Coronary artery (tissue), 2 donors: ENCODE measurements at regions not wholly inside any gene's neighbourhood (a gene's known extent, or its start where the extent isn't known, plus 50 kb on each side); places are given as distances from the start of the nearest gene placed in this dataset.
"Not testable (repeated sequence)": the region's sequence is repeated elsewhere in the genome, so short reads cannot be mapped to it uniquely, and the experiment has no call there.

Experiments used
- DNase-seq: peaks from one replicate; pipeline ENCODE4 v3.0.0-alpha.2; 2017; ENCODE audit warnings: low spot score
- H3K27ac ChIP-seq, 2 donors: fragments of 200-600 bp; sonication (generic); one replicate each; pipeline ENCODE4 v1.5.1; 2016 to 2019
- H3K4me3 ChIP-seq: fragments of 200-600 bp; sonication (generic); 2 replicates; pipeline ENCODE4 v1.5.1; 2016; ENCODE audit warnings: mild to moderate bottlenecking, moderate library complexity
- TF ChIP-seq, protein P1 (sequence below): fragments of 200-600 bp; sonication (generic); IDR thresholded peaks from one replicate; pipeline ENCODE4 v1.5.1; 2019; ENCODE audit warnings: antibody characterized with exemption

- DNase-seq: no peak
- no peak overlapping the region for H3K4me3 ChIP-seq
- TF ChIP-seq, protein P1, sequence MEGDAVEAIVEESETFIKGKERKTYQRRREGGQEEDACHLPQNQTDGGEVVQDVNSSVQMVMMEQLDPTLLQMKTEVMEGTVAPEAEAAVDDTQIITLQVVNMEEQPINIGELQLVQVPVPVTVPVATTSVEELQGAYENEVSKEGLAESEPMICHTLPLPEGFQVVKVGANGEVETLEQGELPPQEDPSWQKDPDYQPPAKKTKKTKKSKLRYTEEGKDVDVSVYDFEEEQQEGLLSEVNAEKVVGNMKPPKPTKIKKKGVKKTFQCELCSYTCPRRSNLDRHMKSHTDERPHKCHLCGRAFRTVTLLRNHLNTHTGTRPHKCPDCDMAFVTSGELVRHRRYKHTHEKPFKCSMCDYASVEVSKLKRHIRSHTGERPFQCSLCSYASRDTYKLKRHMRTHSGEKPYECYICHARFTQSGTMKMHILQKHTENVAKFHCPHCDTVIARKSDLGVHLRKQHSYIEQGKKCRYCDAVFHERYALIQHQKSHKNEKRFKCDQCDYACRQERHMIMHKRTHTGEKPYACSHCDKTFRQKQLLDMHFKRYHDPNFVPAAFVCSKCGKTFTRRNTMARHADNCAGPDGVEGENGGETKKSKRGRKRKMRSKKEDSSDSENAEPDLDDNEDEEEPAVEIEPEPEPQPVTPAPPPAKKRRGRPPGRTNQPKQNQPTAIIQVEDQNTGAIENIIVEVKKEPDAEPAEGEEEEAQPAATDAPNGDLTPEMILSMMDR: no peak
- H3K27ac ChIP-seq: no peak overlapping the region
Observed at GRCh38 chr1:188817814-188818213, 1659.8 kb downstream of the BRINP3 start.

DNA sequence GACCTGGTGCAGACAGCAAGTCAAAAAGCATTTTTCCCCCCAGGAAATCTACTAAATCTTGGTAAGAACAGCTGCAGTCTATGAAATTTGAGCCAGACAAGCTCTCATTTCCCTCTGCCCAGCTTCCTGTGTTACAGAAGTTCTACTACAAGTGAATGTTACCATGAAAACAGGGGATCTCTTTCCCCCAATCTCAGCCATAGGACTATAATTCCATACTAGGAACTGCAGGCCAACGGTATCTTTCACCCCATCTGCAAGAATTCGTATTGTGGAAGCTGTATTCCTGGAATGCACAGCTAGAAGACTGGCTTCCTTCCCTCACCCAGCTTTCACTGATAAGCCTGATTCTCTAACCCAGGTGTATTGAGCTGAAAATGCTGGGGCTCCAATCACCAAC, 1655.4 kb downstream of the BRINP3 start:
- TF ChIP-seq, protein P1: no peak
- DNase-seq: no peak
- Histone ChIP-seq H3K27ac (no peak overlapping the region), H3K4me3 (no peak overlapping the region)

DNA sequence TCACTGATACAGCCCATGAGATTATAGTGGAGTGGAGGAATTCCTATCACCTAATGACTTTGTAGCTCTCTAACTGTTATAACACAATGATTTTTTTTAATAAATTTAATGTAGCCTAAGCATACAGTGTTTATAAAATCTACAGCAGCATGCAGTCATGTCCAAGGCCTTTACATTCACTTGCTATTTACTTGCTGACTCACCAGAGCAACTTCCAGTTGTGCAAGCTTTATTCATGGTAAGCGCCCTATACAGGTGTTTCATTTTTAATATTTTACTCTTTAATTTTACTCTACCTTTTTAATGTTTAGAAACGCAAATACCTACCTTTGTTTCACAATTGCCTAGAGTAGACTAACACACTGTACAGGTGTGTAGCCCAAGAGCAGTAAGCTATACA, 1652.2 kb downstream of the BRINP3 start:
- TF ChIP-seq, protein P1: no peak
- Histone ChIP-seq H3K4me3 (no peak overlapping the region), H3K27ac (no peak overlapping the region)
- DNase-seq: no peak

GRCh38 chr1:188826800-188827199, 1650.9 kb downstream of the BRINP3 start:
- Histone ChIP-seq H3K27ac (no peak overlapping the region), H3K4me3 (no peak overlapping the region)
- no peak for DNase-seq
- TF ChIP-seq, protein P1: no peak

GRCh38 chr1:188827400-188827799, 1650.3 kb downstream of the BRINP3 start:
- DNase-seq: no peak
- Histone ChIP-seq H3K4me3 (no peak overlapping the region), H3K27ac (no peak overlapping the region)
- TF ChIP-seq, protein P1: no peak

- DNase-seq, H3K27ac ChIP-seq, H3K4me3 ChIP-seq: not testable (repeated sequence)
Observed at GRCh38 chr1:188841111-188841696, 1636.5 kb downstream of the BRINP3 start.

- Histone ChIP-seq H3K4me3 (no peak overlapping the region), H3K27ac (no peak overlapping the region)
- TF ChIP-seq, protein P1: no peak
- no peak for DNase-seq
Observed at GRCh38 chr1:188846468-188846867, 1631.2 kb downstream of the BRINP3 start.
